Kidney (tissue), 13 donors: ENCODE measurements at regions not wholly inside any gene's neighbourhood (a gene's known extent, or its start where the extent isn't known, plus 50 kb on each side); places are given as distances from the start of the nearest gene placed in this dataset.

Experiments used
- DNase-seq, 5 donors: peaks; one replicate each; pipeline ENCODE4 v3.0.0-alpha.2; 2013 to 2020
- FAIRE-seq: peaks from 2 replicates; lab custom pipeline; 2012; peaks lifted over from hg19 to GRCh38; lab: Jason Lieb, UNC
- H3K27ac ChIP-seq, 2 donors: one replicate each; pipeline ENCODE4 v1.7.0; 2013; ENCODE audit warnings: low read depth in 2 of 2, low read length in 2 of 2, inconsistent platforms in 1 of 2
- H3K27me3 ChIP-seq: one replicate; pipeline ENCODE4 v1.7.1; 2013; ENCODE audit warnings: low read length, inconsistent platforms; ENCODE audit not compliant: control insufficient read depth, insufficient read depth
- H3K36me3 ChIP-seq, 3 donors: one replicate each; pipeline versions ENCODE4 v1.7.0 to v1.7.1; 2013; ENCODE audit warnings: low read length in 3 of 3, control low read depth in 1 of 3, inconsistent platforms in 1 of 3; ENCODE audit not compliant: insufficient read depth in 3 of 3, control insufficient read depth in 2 of 3
- H3K4me1 ChIP-seq, 3 donors: one replicate each; pipeline versions ENCODE4 v1.7.0 to v1.7.1; 2013; ENCODE audit warnings: low read length in 3 of 3, inconsistent platforms in 1 of 3, low read depth in 1 of 3; ENCODE audit not compliant: control insufficient read depth in 2 of 3, insufficient read depth in 2 of 3
- H3K4me3 ChIP-seq, 3 donors: one replicate each; pipeline versions ENCODE4 v1.7.0 to v1.8.1; 2013; ENCODE audit warnings: low read length in 3 of 3, control low read depth in 1 of 3, inconsistent platforms in 1 of 3
- H3K9ac ChIP-seq, 3 donors: one replicate each; pipeline versions ENCODE4 v1.7.0 to v1.7.1; 2013; ENCODE audit warnings: low read length in 3 of 3, control low read depth in 1 of 3, inconsistent platforms in 1 of 3
- H3K9me3 ChIP-seq, 3 donors: one replicate each; pipeline versions ENCODE4 v1.7.0 to v1.7.1; 2013; ENCODE audit warnings: low read length in 3 of 3, control low read depth in 1 of 3, inconsistent platforms in 1 of 3; ENCODE audit not compliant: control insufficient read depth in 2 of 3, insufficient read depth in 1 of 3
- intact Hi-C: fragments of 100-400 bp; cut with DNase I; formaldehyde crosslinking; loops from one replicate; pipeline ENCODE4 v1.11.1; 2022
- TF ChIP-seq, protein P1 (sequence below): IDR thresholded peaks from 3 replicates; pipeline ENCODE4 v1.5.1; 2012; ENCODE audit warnings: mild to moderate bottlenecking, moderate library complexity, borderline replicate concordance; ENCODE audit not compliant: insufficient read depth; ENCODE audit errors: extremely low read depth
- donor health status: control.
- donor health status: control.
- donor health status: control.
- donor health status: control.
- donor health status: control.
- donor health status: DM: yes; HTN: yes; CAD: no.
- donor health status: Normal renal cell carcinoma (clear cell type).

DNA sequence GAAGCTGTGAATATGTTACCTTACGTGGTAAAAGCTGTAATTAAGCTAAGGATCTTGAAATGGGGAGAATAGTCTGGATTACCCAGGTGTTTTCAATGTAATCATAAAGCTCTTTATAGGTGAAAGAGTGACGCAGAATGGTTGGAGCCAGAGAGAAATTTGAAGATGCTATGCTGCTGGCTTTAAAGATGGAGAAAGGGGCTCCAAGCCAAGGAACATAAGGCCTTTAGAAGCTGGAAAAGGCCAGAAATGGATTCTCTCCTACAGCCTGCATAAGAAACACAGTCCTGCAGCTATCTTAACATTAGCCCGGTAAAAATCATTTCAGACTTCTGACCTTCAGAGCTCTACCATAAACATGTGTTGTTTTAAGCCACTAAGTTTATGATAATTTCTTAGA, 243.3 kb upstream of the VLDLR start:
- no peak for DNase-seq
- Histone ChIP-seq H3K27me3 (no peaks in the 10 kb centered on the region), H3K36me3 (no peaks in the 10 kb centered on the region), H3K9ac (no peak overlapping the region), H3K27ac (no peak overlapping the region), H3K4me3 (no peak overlapping the region), H3K4me1 (peaks cover 0 to 3% (median 0%) of the 10 kb centered on the region in 3 donors), H3K9me3 (no peaks in the 10 kb centered on the region)
- TF ChIP-seq, protein P1, sequence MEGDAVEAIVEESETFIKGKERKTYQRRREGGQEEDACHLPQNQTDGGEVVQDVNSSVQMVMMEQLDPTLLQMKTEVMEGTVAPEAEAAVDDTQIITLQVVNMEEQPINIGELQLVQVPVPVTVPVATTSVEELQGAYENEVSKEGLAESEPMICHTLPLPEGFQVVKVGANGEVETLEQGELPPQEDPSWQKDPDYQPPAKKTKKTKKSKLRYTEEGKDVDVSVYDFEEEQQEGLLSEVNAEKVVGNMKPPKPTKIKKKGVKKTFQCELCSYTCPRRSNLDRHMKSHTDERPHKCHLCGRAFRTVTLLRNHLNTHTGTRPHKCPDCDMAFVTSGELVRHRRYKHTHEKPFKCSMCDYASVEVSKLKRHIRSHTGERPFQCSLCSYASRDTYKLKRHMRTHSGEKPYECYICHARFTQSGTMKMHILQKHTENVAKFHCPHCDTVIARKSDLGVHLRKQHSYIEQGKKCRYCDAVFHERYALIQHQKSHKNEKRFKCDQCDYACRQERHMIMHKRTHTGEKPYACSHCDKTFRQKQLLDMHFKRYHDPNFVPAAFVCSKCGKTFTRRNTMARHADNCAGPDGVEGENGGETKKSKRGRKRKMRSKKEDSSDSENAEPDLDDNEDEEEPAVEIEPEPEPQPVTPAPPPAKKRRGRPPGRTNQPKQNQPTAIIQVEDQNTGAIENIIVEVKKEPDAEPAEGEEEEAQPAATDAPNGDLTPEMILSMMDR = no peak
- intact Hi-C loops = no loop called here
- FAIRE-seq = no peak

- H3K9ac ChIP-seq = no peak overlapping the region
- intact Hi-C loops = no loop called here
- no peaks in the 10 kb centered on the region for H3K36me3 ChIP-seq
- no peaks in the 10 kb centered on the region for H3K9me3 ChIP-seq
- no peak overlapping the region for H3K27ac ChIP-seq
- H3K27me3 ChIP-seq = no peaks in the 10 kb centered on the region
- peaks cover 0 to 3% (median 0%) of the 10 kb centered on the region in 3 donors for H3K4me1 ChIP-seq
- no peak for DNase-seq
- TF ChIP-seq, protein P1 = no peak
- no peak for FAIRE-seq
- no peak overlapping the region for H3K4me3 ChIP-seq
Measured at GRCh38 chr9:2378816-2379215, 242.8 kb upstream of the VLDLR start.

GRCh38 chr9:2384741-2385140, 236.8 kb upstream of the VLDLR start:
- no peak overlapping the region for H3K4me3 ChIP-seq
- FAIRE-seq = no peak
- H3K27ac ChIP-seq = no peak overlapping the region
- H3K36me3 ChIP-seq = no peaks in the 10 kb centered on the region
- intact Hi-C loops = no loop called here
- no peaks in the 10 kb centered on the region for H3K4me1 ChIP-seq
- no peak for DNase-seq
- H3K9me3 ChIP-seq = no peaks in the 10 kb centered on the region
- no peak overlapping the region for H3K9ac ChIP-seq
- TF ChIP-seq, protein P1 = no peak
- no peaks in the 10 kb centered on the region for H3K27me3 ChIP-seq

GRCh38 chr9:2385746-2386145, 235.8 kb upstream of the VLDLR start:
- Histone ChIP-seq H3K27me3 (no peaks in the 10 kb centered on the region), H3K9ac (no peak overlapping the region), H3K4me3 (no peak overlapping the region), H3K4me1 (no peaks in the 10 kb centered on the region), H3K27ac (no peak overlapping the region), H3K36me3 (no peaks in the 10 kb centered on the region), H3K9me3 (no peaks in the 10 kb centered on the region)
- intact Hi-C loops = no loop called here
- FAIRE-seq = no peak
- TF ChIP-seq, protein P1 = no peak
- no peak for DNase-seq
